GM23248 (cell line): ENCODE measurements at regions not wholly inside any gene's neighbourhood (a gene's known extent, or its start where the extent isn't known, plus 50 kb on each side); places are given as distances from the start of the nearest gene placed in this dataset.

Experiments used
- EZH2 ChIP-seq: fragments of 200-600 bp; sonication (generic); IDR thresholded peaks from 2 replicates; pipeline ENCODE4 v1.6.1; 2018; ENCODE audit warnings: antibody characterized with exemption, mild to moderate bottlenecking; ENCODE audit not compliant: insufficient read depth, poor library complexity, severe bottlenecking
- EZH2phosphoT487 ChIP-seq: fragments of 200-600 bp; sonication (generic); IDR thresholded peaks from 2 replicates; pipeline ENCODE4 v1.6.1; 2018; ENCODE audit warnings: antibody characterized with exemption, moderate library complexity, mild to moderate bottlenecking, low read depth; ENCODE audit not compliant: insufficient read depth

- TF ChIP-seq EZH2: no peak
- no peak for TF ChIP-seq EZH2phosphoT487
Observed at GRCh38 chr10:128596906-128597305, 470.7 kb upstream of the MKI67 start.
